ENCODE measurements at regions not wholly inside any gene's neighbourhood (a gene's known extent, or its start where the extent isn't known, plus 50 kb on each side); places are given as distances from the start of the nearest gene placed in this dataset.

DNA sequence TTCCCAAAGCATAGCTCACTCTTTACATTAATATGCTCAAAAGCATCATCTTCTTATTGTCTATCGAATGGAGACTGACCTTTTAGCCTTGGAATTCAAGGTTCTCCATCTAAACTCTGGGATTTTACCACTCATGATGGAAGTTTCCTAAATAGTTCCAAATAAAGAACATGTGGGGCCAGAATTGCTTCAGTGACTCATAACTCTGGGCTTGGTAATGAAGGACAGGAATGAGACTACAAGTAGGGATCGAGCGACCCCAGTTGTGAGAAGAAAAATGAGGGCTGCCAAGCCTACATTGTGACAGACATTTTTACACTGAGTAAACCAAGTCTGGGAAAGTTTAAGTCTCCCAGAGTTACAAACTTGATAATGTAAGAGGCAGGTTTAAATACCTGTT lies 269.9 kb downstream of the CBLL2 start:
- TF ChIP-seq, protein P1, sequence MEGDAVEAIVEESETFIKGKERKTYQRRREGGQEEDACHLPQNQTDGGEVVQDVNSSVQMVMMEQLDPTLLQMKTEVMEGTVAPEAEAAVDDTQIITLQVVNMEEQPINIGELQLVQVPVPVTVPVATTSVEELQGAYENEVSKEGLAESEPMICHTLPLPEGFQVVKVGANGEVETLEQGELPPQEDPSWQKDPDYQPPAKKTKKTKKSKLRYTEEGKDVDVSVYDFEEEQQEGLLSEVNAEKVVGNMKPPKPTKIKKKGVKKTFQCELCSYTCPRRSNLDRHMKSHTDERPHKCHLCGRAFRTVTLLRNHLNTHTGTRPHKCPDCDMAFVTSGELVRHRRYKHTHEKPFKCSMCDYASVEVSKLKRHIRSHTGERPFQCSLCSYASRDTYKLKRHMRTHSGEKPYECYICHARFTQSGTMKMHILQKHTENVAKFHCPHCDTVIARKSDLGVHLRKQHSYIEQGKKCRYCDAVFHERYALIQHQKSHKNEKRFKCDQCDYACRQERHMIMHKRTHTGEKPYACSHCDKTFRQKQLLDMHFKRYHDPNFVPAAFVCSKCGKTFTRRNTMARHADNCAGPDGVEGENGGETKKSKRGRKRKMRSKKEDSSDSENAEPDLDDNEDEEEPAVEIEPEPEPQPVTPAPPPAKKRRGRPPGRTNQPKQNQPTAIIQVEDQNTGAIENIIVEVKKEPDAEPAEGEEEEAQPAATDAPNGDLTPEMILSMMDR (IDR thresholded peaks at IDR 0.05; ENCODE audit: poor library complexity, severe bottlenecking): no peak
- DNase-seq (ENCODE audit: low spot score) (no peak), ATAC-seq (ENCODE audit: low read depth) (no peak)
- no peaks in the 10 kb centered on the region for H3K27me3 ChIP-seq (ENCODE audit: insufficient read depth, poor library complexity, severe bottlenecking)
- H3K4me3 ChIP-seq (ENCODE audit: severe bottlenecking): no peak overlapping the region
- no peaks in the 10 kb centered on the region for H3K4me1 ChIP-seq (ENCODE audit: insufficient read depth, poor library complexity, severe bottlenecking)
- H3K27ac ChIP-seq (ENCODE audit: poor library complexity, severe bottlenecking): no peak overlapping the region
- no peaks in the 10 kb centered on the region for H3K9me3 ChIP-seq (ENCODE audit: severe bottlenecking)
- H3K36me3 ChIP-seq (ENCODE audit: low read depth): no peaks in the 10 kb centered on the region

DNA sequence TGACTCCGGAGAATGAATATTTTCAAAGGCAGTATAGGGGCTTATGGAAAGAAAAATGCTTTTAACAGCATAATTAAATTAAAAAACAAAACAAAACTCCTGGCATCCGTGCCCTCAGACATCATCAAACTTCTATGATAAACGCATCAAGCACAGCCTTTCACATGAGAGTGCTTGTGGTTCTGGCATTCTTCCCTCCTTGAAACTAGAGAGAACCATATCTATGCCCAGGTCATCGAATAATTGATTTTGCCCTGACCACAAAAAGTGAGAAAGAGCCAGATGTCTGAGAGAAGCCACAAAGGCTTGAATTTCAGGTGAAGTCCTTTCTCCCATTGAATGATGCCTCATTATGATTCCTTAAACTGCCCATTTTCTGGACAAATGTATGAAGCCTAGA lies 286.8 kb downstream of the CBLL2 start:
- TF ChIP-seq, protein P1 (IDR thresholded peaks at IDR 0.05; ENCODE audit: poor library complexity, severe bottlenecking): no peak
- no peaks in the 10 kb centered on the region for H3K36me3 ChIP-seq (ENCODE audit: low read depth)
- DNase-seq (ENCODE audit: low spot score): no peak
- no peaks in the 10 kb centered on the region for H3K9me3 ChIP-seq (ENCODE audit: severe bottlenecking)
- no peak overlapping the region for H3K27ac ChIP-seq (ENCODE audit: poor library complexity, severe bottlenecking)
- H3K27me3 ChIP-seq (ENCODE audit: insufficient read depth, poor library complexity, severe bottlenecking): no peaks in the 10 kb centered on the region
- no peaks in the 10 kb centered on the region for H3K4me1 ChIP-seq (ENCODE audit: insufficient read depth, poor library complexity, severe bottlenecking)
- H3K4me3 ChIP-seq (ENCODE audit: severe bottlenecking): no peak overlapping the region
- ATAC-seq (ENCODE audit: low read depth): no peak

DNA sequence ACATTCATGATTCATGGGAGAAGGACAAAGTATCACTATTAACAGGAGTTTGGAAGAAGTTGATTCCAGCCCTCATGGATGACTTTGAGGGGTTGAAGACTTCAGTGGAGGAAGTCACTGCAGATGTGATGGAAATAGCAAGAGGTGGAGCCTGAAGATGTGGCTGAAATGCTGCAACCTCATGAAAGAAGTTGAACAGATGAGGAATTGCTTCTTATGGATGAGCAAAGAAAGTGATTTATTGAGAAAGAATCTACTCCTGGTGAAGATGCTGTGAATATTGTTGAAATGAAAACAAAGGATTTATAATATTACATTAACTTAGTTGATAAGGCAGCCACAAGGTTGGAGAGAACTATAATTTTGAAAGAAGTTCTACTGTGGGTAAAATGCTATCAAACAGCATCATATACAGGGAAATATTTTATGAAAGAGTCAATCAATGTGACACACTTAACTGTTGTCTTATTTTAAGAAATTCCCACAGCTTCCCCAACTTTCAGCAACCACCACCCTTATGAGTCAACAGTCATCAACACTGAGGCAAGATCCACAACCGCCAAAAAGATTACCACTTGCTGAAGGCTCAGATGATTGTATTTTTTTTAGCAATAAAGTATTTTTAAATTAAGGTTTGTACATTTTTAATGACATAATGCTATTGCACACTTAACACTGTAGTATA lies 302.6 kb downstream of the CBLL2 start:
- Histone ChIP-seq H3K36me3 (ENCODE audit: low read depth) (no peaks in the 10 kb centered on the region), H3K4me3 (ENCODE audit: severe bottlenecking) (no peak overlapping the region), H3K4me1 (ENCODE audit: insufficient read depth, poor library complexity, severe bottlenecking) (no peaks in the 10 kb centered on the region), H3K27ac (ENCODE audit: poor library complexity, severe bottlenecking) (no peak overlapping the region), H3K27me3 (ENCODE audit: insufficient read depth, poor library complexity, severe bottlenecking) (no peaks in the 10 kb centered on the region), H3K9me3 (ENCODE audit: severe bottlenecking) (no peaks in the 10 kb centered on the region)
- DNase-seq (ENCODE audit: low spot score) (no peak), ATAC-seq (ENCODE audit: low read depth) (no peak)
- TF ChIP-seq, protein P1 (IDR thresholded peaks at IDR 0.05; ENCODE audit: poor library complexity, severe bottlenecking): no peak

DNA sequence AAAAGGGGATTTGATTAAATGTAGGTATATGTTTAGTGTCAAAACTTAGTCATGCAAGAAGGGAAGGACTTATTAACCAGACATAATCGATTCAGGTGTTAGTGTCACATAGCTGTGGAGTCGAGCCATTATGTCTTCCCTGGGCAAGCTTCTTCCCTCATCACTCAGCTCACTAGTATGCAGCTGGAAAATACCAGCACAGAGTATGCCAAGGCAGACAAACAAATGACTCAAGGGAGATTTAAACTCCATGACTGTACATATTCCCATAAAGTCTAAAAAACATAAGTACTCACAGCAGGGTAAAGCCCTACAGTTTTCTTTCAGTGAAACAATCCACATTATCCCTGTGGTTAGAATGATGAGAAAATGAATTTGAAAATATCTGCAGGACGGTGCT lies 304.5 kb downstream of the CBLL2 start:
- Histone ChIP-seq H3K27me3 (ENCODE audit: insufficient read depth, poor library complexity, severe bottlenecking) (no peaks in the 10 kb centered on the region), H3K9me3 (ENCODE audit: severe bottlenecking) (no peaks in the 10 kb centered on the region), H3K4me3 (ENCODE audit: severe bottlenecking) (no peak overlapping the region), H3K4me1 (ENCODE audit: insufficient read depth, poor library complexity, severe bottlenecking) (no peaks in the 10 kb centered on the region), H3K36me3 (ENCODE audit: low read depth) (no peaks in the 10 kb centered on the region), H3K27ac (ENCODE audit: poor library complexity, severe bottlenecking) (no peak overlapping the region)
- ATAC-seq (ENCODE audit: low read depth): peak; percentile 87
- no peak for DNase-seq (ENCODE audit: low spot score)
- TF ChIP-seq, protein P1 (IDR thresholded peaks at IDR 0.05; ENCODE audit: poor library complexity, severe bottlenecking): no peak

DNA sequence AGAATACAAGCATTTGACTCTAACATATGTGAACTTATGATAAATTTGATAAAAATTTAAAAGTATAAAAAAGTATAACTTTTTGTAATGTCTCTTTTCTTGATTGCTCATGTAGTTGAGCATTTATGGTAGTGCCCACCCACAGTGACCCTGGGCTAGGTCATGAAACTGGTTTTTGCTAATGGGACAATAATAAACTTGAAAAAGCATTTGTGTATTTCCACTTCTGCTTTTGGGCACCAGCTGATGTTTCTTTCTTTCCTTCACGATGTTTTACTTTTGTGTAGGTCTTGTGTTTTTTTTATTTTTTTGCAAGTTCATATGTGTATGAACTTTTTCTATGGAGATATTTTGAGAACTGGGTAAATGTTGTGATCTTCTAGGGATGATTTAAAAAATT lies 313.1 kb downstream of the CBLL2 start:
- DNase-seq (ENCODE audit: low spot score) (no peak), ATAC-seq (ENCODE audit: low read depth) (no peak)
- no peaks in the 10 kb centered on the region for H3K36me3 ChIP-seq (ENCODE audit: low read depth)

More for the DNA sequence above, 313.1 kb downstream of the CBLL2 start:
- Histone ChIP-seq H3K4me3 (ENCODE audit: severe bottlenecking) (no peak overlapping the region), H3K27ac (ENCODE audit: poor library complexity, severe bottlenecking) (no peak overlapping the region), H3K4me1 (ENCODE audit: insufficient read depth, poor library complexity, severe bottlenecking) (no peaks in the 10 kb centered on the region), H3K9me3 (ENCODE audit: severe bottlenecking) (no peaks in the 10 kb centered on the region), H3K27me3 (ENCODE audit: insufficient read depth, poor library complexity, severe bottlenecking) (no peaks in the 10 kb centered on the region)
- TF ChIP-seq, protein P1 (IDR thresholded peaks at IDR 0.05; ENCODE audit: poor library complexity, severe bottlenecking): no peak
